ENCODE measurements at regions not wholly inside any gene's neighbourhood (a gene's known extent, or its start where the extent isn't known, plus 50 kb on each side); places are given as distances from the start of the nearest gene placed in this dataset.
"Not testable (repeated sequence)": the region's sequence is repeated elsewhere in the genome, so short reads cannot be mapped to it uniquely, and the experiment has no call there.

DNA sequence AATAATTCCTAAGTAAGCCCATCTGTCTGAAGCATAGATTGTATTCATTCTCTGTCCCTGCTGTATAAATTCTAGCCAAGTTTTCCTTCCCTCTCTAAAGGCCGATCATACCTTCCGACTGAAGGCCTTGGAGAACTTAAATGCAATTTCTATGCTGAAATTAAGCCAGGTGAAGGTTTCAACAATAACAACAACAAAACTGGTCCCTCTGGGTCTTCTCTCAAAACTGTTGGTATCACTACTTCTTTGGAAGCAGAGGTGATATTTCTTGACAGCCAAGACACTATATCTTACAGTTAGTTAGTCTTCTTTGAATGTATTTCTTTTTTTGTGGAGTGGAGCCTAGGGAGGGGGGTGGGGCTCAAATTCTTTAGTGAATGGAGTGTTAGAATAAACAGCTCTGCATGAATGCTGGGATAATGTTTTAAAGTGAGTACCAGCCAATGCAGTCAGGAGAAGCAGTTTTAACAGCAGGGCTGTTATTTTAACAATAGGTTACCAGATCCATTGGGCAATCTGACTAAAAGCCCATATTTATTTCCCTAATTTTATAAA lies 508.9 kb downstream of the EBF1 start:
- ATAC-seq (replicated peaks), result no peak
- Mint-ChIP-seq H3K27me3 (peaks cover 3% of the 10 kb centered on the region), H3K36me3 (ENCODE audit: low read depth) (no peaks in the 10 kb centered on the region), H3K4me3 (no peak overlapping the region), H3K9me3 (peaks cover 3% of the 10 kb centered on the region), H3K27ac (no peak overlapping the region), H3K4me1 (no peaks in the 10 kb centered on the region)

DNA sequence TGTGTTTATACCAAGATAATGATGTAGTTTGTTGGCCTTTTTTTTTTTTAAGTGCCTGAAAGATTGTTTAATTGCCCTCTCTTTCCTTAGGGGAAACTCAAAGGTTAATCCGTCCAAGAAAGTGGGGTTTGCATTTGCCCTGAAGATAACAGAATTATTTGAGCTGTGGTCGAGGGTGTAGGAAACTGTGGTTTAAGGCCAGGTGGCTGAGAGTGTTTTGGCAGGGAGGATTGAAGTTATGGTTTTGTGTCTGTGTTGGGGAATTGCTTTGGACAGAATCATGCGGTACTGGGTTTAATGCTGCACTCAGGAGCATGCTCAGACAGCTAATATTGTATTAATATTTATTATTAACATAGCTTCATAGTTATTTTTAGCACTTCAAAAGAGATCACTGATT lies 509.8 kb downstream of the EBF1 start:
- Mint-ChIP-seq H3K36me3 (ENCODE audit: low read depth) (no peaks in the 10 kb centered on the region), H3K27ac (no peak overlapping the region), H3K4me1 (no peaks in the 10 kb centered on the region), H3K9me3 (peaks cover 6% of the 10 kb centered on the region), H3K4me3 (no peak overlapping the region), H3K27me3 (peaks cover 3% of the 10 kb centered on the region)
- no peak for ATAC-seq (replicated peaks)

GRCh38 chr5:158588617-158589016 lies 511.1 kb downstream of the EBF1 start:
- peaks cover 3% of the 10 kb centered on the region for H3K27me3 Mint-ChIP-seq
- no peaks in the 10 kb centered on the region for H3K36me3 Mint-ChIP-seq (ENCODE audit: low read depth)
- H3K9me3 Mint-ChIP-seq, result peaks cover 6% of the 10 kb centered on the region
- no peak overlapping the region for H3K4me3 Mint-ChIP-seq
- ATAC-seq (replicated peaks), result no peak
- no peak overlapping the region for H3K27ac Mint-ChIP-seq
- H3K4me1 Mint-ChIP-seq, result no peaks in the 10 kb centered on the region

GRCh38 chr5:158586054-158586453 lies 513.7 kb downstream of the EBF1 start:
- no peaks in the 10 kb centered on the region for H3K4me1 Mint-ChIP-seq
- H3K27me3 Mint-ChIP-seq, result peaks cover 3% of the 10 kb centered on the region
- peaks cover 6% of the 10 kb centered on the region for H3K9me3 Mint-ChIP-seq
- H3K36me3 Mint-ChIP-seq (ENCODE audit: low read depth), result no peaks in the 10 kb centered on the region
- H3K27ac Mint-ChIP-seq, result no peak overlapping the region
- no peak for ATAC-seq (replicated peaks)
- no peak overlapping the region for H3K4me3 Mint-ChIP-seq

- peaks cover 14% of the 10 kb centered on the region for H3K9me3 Mint-ChIP-seq
- ATAC-seq (replicated peaks); H3K4me3 Mint-ChIP-seq; H3K27ac Mint-ChIP-seq; H3K4me1 Mint-ChIP-seq; H3K27me3 Mint-ChIP-seq; H3K36me3 Mint-ChIP-seq (ENCODE audit: low read depth): not testable (repeated sequence)
Measured at GRCh38 chr5:158582669-158583068, 517.0 kb downstream of the EBF1 start.

- Mint-ChIP-seq H3K27ac (no peak overlapping the region), H3K36me3 (ENCODE audit: low read depth) (no peaks in the 10 kb centered on the region), H3K4me3 (no peak overlapping the region), H3K9me3 (peaks cover 2% of the 10 kb centered on the region), H3K4me1 (no peaks in the 10 kb centered on the region), H3K27me3 (no peaks in the 10 kb centered on the region)
- ATAC-seq (replicated peaks), result no peak
Measured at GRCh38 chr5:158573829-158574228, 525.9 kb downstream of the EBF1 start.

GRCh38 chr5:158570502-158570901 lies 529.2 kb downstream of the EBF1 start:
- H3K4me1 Mint-ChIP-seq, result no peaks in the 10 kb centered on the region
- H3K36me3 Mint-ChIP-seq (ENCODE audit: low read depth), result no peaks in the 10 kb centered on the region

GRCh38 chr5:158569534-158569933 lies 530.2 kb downstream of the EBF1 start:
- Mint-ChIP-seq H3K27me3 (peaks cover 7% of the 10 kb centered on the region), H3K36me3 (ENCODE audit: low read depth) (no peaks in the 10 kb centered on the region)
- ATAC-seq (replicated peaks), result no peak

More at GRCh38 chr5:158570502-158570901, 529.2 kb downstream of the EBF1 start:
- no peak overlapping the region for H3K4me3 Mint-ChIP-seq
- H3K27me3 Mint-ChIP-seq, result peaks cover 7% of the 10 kb centered on the region
- H3K27ac Mint-ChIP-seq, result no peak overlapping the region
- H3K9me3 Mint-ChIP-seq, result no peaks in the 10 kb centered on the region
- no peak for ATAC-seq (replicated peaks)

DNA sequence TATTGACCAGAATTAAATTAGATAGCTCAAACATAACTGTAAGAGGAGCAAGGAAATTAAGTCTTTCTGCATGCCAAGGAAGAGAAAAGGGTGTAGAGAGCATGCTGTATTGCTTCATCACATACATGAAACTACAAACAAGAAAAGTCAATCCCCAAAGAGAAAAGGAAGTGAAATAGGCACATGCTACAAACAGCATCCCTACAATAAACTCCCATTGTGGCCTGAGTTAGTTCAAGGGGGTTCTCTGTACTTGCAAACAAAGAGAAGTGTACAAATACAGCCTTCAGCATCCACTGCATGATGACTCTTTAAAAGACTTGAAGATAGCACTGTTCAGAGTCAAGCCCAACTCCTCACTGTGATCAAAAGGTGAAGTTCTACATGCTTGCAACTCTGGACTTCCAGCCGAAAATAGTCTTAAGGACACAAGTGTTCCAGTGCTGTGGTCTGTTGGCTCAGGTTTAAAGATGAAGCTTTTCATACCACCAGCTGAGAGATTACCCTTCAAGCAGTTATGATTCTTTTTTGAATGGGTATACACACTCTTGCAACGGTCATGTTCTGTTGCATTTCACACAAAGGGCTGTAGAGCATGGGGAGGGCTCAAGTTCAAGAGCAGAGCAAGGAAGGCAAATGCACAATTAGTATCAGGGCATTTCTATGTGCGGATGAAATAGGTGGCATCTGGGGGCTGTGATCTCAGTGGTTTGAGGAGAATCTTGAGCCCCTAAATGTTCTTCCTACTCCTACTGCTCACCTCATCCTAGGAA lies 534.5 kb downstream of the EBF1 start:
- Mint-ChIP-seq H3K4me3 (no peak overlapping the region), H3K27ac (no peak overlapping the region), H3K36me3 (ENCODE audit: low read depth) (no peaks in the 10 kb centered on the region), H3K27me3 (peaks cover 10% of the 10 kb centered on the region), H3K9me3 (no peaks in the 10 kb centered on the region), H3K4me1 (no peaks in the 10 kb centered on the region)
- ATAC-seq (replicated peaks), result no peak

More at GRCh38 chr5:158569534-158569933, 530.2 kb downstream of the EBF1 start:
- Mint-ChIP-seq H3K4me3 (no peak overlapping the region), H3K4me1 (no peaks in the 10 kb centered on the region), H3K27ac (no peak overlapping the region), H3K9me3 (no peaks in the 10 kb centered on the region)

GRCh38 chr5:158563760-158564390 lies 535.8 kb downstream of the EBF1 start:
- ATAC-seq (replicated peaks), result no peak
- Mint-ChIP-seq H3K4me3 (no peak overlapping the region), H3K27me3 (peaks cover 11% of the 10 kb centered on the region), H3K9me3 (no peaks in the 10 kb centered on the region), H3K4me1 (no peaks in the 10 kb centered on the region), H3K36me3 (ENCODE audit: low read depth) (no peaks in the 10 kb centered on the region), H3K27ac (no peak overlapping the region)

DNA sequence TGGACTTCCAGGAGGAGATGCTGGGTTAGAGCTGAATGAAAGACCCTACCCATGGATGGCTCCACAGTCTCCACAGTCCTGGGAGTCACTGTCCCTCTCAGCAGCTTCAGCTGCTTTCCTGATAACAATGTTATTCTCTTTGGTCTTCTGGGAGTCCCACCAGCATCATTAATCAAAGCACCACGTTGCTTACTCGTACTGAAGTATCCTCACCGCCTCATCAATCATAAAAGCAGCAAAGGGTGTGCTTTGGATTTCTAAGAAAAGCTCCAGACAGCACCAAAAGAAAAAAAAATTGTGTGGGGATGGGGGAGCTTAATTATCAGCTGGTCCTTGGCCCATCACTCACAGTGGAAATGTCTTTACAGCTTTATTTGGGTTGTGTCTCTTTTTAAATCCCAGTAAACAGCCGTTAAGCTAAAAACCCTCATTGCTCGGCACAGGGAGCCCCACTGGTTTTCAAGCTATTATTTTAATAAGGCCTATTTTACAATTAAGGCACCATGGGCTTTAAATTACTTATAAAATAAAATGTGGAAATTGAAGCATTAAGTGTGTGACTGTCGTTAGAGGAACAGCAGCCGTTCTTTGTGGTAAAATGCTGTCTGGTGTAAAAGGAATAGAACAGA lies 538.0 kb downstream of the EBF1 start:
- ATAC-seq (replicated peaks), result no peak
- no peaks in the 10 kb centered on the region for H3K36me3 Mint-ChIP-seq (ENCODE audit: low read depth)
- peaks cover 4% of the 10 kb centered on the region for H3K27me3 Mint-ChIP-seq
- H3K4me1 Mint-ChIP-seq, result no peaks in the 10 kb centered on the region
- H3K27ac Mint-ChIP-seq, result no peak overlapping the region
- peaks cover 4% of the 10 kb centered on the region for H3K9me3 Mint-ChIP-seq
- H3K4me3 Mint-ChIP-seq, result no peak overlapping the region

GRCh38 chr5:158560170-158560569 lies 539.5 kb downstream of the EBF1 start:
- H3K4me1 Mint-ChIP-seq, result no peaks in the 10 kb centered on the region
- no peak overlapping the region for H3K4me3 Mint-ChIP-seq
- no peak for ATAC-seq (replicated peaks)

GRCh38 chr5:158559643-158560042 lies 540.1 kb downstream of the EBF1 start:
- Mint-ChIP-seq H3K4me1 (no peaks in the 10 kb centered on the region), H3K4me3 (no peak overlapping the region), H3K27ac (no peak overlapping the region), H3K36me3 (ENCODE audit: low read depth) (no peaks in the 10 kb centered on the region), H3K27me3 (peaks cover 4% of the 10 kb centered on the region), H3K9me3 (peaks cover 4% of the 10 kb centered on the region)
- ATAC-seq (replicated peaks), result no peak

More at GRCh38 chr5:158560170-158560569, 539.5 kb downstream of the EBF1 start:
- Mint-ChIP-seq H3K27ac (no peak overlapping the region), H3K9me3 (peaks cover 4% of the 10 kb centered on the region), H3K36me3 (ENCODE audit: low read depth) (no peaks in the 10 kb centered on the region), H3K27me3 (peaks cover 4% of the 10 kb centered on the region)

- Mint-ChIP-seq H3K4me1 (no peaks in the 10 kb centered on the region), H3K36me3 (ENCODE audit: low read depth) (no peaks in the 10 kb centered on the region), H3K9me3 (peaks cover 4% of the 10 kb centered on the region), H3K4me3 (no peak overlapping the region), H3K27ac (no peak overlapping the region), H3K27me3 (peaks cover 4% of the 10 kb centered on the region)
- ATAC-seq (replicated peaks), result no peak
Measured at GRCh38 chr5:158559066-158559465, 540.6 kb downstream of the EBF1 start.

DNA sequence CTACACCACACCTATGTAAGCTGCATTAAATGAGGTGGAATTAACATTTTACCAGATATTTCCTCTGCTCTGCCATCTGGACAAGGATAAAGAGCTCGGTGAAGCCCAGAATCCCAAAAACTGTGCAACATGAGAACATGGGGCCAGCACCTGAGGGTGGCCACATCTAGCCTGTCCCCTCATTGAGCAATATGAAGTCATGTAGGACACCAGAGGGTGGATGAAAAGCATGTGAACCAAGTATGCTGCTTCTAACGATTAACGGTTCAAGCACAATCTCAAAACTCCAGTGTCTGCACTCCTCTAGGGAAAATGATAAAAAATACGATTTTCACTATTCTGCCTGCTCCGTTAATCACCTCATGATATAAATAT lies 545.8 kb downstream of the EBF1 start:
- Mint-ChIP-seq H3K27me3 (peaks cover 2% of the 10 kb centered on the region), H3K4me1 (no peaks in the 10 kb centered on the region), H3K36me3 (ENCODE audit: low read depth) (no peaks in the 10 kb centered on the region), H3K27ac (no peak overlapping the region), H3K4me3 (no peak overlapping the region), H3K9me3 (peaks cover 4% of the 10 kb centered on the region)
- ATAC-seq (replicated peaks), result no peak

Data from activated T-helper 17 cell treated with anti-CD3 and anti-CD28 coated beads, Interleukin-2, amount 50 U/mL, for 72 hours (primary cell).